ENCODE measurements at regions not wholly inside any gene's neighbourhood (a gene's known extent, or its start where the extent isn't known, plus 50 kb on each side); places are given as distances from the start of the nearest gene placed in this dataset.
"Not testable (repeated sequence)": the region's sequence is repeated elsewhere in the genome, so short reads cannot be mapped to it uniquely, and the experiment has no call there.

DNA sequence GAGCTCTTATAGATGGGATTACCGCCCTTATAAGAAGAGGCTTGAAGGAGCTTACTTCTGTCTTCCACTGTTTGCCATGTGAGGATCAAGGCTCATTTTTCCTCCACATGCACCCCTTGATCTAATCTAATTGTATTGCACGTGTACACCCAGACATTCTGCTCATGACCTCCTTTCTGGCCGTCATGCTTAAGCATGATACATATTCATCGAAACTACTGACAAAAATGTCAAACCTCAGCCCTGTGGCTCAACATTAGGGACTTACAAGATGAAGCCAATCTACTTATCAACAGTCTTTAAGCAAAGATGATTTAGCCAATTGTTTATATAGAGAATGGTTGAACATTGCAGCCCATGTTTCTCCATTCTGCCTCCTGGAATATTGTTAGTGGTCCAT, 127.6 kb downstream of the XCL2 start:
- no peak for DNase-seq

DNA sequence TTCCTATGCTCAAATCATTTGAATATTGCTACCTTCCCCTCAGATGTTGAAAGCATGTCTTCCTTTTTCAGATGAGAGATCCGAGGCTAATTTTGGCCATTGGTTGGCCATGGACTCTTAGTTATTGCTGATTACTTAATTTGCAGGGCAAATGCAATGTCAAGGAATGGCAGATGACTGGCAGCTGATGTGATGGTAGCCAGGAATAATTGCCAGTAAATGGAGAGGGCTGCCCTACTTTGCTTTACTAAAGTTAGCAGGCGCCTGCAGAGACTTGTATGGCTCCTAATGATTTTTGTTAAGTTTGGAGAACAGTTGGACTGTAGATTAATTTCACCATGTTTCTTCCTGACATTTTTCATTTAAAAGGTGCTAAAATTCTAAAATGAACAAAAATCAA, 128.9 kb downstream of the XCL2 start:
- no peak for DNase-seq

DNA sequence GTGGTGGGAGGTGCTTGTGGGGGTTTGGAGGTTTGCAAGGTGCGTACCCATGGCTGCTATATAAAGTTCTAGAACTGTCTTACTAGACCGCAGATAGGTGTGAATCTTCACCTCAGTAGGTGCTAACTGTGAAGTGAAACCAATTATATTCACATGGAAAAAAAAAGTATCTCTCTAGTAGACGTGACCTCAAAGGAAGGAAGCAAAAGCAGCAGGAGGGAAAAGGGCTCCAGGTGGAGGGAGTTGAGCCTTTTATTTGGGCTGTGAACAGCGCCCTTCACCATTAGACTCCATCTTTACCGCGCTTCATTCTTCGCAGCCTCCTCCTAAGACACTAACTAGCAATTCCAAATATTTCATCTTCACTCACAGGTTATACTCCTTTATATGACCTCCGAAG, 129.8 kb downstream of the TBX19 start:
- no peak for DNase-seq

DNA sequence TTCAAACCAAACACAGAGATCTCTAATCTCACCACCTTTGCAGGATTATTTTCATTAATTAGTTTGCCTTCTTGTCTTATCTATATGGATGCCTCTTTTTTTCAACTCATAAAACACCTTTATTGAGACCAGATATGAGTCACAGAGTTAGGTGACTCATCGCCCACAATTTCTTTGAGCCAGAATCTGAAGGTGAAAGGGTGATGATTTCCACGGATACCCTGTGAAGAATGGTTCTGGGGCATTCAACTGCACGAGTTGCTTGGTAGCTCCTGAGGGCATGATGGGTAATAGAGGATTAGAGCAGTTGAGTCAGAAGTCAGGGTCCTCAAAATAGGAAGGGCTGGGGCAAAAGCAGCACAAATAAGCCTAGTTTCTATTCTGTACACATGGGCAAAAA, 128.2 kb downstream of the TBX19 start:
- DNase-seq, result peak; percentile 65

DNA sequence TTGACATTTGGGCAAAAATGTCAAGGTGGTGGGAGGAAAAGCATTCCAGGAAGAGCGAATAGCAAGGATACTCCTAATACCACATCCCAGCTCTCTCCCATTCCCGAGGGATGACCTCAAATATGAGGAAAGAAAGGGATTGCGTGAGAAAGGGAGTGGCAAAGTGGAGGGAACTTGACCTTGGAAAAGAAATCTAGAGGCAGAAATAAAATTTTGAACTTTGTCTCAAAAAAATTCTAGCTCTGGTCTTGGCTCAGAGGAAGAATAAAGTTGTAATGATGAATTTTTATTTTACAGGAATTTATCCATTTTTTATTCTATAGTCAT, 127.8 kb downstream of the TBX19 start:
- DNase-seq, result no peak

DNA sequence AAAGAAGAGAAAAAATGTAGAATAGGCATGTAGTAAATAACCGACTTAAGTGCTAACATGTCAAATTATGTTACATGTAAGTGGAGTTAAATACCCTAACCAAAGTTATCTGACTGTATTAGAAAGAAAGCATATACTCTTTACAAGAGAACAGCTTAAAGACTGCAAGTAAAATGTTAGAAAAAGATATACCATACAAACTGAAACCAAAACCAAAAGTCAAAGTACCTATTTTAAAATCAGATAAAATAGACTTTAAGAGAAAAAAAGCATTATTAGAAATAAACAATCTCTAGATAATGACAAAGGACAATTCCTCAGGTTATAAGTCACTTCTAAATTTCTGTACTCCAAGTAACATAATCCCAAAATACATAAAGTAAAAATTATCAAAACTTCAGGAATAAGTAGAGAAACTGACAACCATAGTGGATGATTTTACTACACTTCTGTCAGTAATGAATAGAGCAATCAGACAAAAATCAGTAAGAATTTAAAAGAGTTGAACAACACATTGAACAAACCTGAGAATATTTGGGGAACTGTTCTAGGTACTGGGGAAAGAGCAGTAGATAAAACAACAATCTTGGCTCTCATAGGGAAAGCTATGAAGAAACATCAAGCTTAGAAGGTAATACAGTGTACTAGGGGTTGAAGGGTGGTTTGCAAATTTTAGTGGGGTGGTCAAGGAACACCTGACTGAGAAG, 127.3 kb downstream of the TBX19 start:
- no peak for DNase-seq

DNA sequence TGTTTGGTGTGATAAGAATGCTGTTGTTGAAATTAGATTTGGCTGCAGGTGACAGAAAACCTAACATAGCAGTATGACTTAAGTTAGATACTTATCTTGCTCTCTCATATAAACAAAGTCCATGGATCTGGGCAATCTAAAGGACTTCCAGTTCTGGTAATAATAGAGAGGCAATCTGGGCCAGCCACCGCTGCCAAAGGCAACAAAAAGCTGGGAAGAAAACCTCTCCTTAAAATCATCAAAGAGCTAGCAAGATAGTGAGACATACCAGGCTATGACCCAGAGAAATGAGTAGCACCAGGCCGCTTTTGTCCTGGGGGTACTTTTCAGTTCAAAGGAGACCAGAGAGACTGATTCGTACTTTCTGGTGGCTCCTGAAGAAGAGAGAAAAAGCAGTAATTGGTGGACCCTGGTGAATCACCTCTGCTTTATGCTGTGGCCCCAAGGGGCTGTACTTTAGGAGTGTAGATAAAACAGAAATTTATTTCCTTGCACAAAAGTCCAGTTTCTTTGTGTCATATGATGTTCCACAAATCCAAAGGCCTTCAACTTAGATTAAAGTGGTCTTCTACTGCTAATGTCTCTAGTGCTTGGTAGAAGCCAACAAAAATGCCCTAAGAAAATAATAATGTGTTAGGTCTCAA, 125.4 kb downstream of the TBX19 start:
- DNase-seq, result no peak

DNA sequence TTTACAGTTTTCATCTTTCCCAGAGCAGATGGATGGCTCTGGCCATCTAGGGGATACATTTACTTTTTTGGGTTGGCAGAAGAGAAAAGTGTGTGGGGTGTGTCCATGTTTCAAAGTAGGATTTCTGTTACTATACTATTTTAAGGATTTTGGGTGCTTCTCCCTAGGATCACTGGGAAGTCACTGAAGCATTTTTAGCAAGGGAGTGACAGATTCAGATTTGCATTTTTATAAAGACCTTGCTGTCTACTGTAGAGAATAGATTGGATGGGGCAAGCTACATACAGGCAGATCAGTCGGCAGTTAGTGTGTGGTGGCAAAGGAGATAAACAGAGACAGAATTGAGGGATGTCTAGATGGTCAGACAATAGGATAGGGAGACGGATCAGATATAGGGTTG, 122.5 kb downstream of the TBX19 start:
- DNase-seq, result no peak

DNA sequence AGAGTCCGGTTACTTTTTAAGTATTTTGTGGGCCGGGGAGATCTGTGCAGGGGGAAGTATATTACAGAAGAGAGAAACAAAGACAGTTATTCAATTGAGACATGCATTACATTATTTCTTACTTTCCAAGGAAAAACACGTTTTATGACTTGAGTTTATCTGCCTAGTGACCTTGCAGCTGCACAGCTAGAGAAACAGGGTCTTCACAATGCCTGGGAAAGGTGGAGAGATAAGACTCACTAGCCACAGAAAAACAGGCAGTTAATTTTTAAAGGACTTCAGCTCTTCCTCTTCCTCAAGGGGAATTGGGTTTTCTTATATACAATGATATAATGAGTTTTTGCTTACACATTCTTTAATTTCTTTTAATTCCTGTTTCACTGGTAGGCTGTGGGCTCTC, 121.8 kb downstream of the TBX19 start:
- not testable (repeated sequence) for DNase-seq

DNA sequence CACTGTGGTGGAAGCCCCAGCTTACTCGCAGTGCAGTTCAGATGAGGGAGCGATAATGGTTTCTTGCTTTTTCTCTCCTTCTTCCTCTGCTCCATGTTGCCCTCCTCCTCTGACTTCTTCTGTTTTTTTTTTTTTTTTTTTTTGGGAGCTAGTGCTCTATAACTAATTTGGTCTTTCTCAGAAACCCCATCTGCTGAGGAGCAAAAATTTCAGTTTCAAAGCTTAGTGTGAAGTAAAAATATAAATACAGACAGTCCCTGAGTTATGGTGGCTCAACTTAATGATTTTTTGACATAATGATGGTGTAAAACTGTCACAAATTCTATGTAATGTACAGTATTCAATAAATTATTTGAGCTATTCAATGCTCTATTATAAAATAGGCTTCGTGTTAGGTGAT, 120.7 kb downstream of the TBX19 start:
- no peak for DNase-seq

DNA sequence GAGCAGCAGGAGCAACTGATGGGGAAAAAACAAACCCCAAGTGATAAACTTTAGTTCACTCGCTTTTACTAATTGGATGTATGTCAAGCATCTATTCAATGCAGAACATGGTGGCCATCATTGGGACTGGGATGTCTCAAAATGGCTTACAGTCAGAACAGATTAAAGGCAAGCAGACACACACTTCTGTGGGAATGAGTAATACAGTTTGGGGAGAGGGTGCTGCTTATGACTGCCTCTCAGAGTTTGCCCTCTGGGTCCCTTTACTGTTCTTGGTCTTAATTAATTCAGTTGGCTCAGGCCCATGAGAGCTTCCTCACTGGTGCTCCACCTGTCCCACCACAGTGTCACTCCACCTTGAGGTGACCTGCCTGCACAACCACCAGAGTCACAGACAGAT, 119.5 kb downstream of the TBX19 start:
- DNase-seq, result no peak

DNA sequence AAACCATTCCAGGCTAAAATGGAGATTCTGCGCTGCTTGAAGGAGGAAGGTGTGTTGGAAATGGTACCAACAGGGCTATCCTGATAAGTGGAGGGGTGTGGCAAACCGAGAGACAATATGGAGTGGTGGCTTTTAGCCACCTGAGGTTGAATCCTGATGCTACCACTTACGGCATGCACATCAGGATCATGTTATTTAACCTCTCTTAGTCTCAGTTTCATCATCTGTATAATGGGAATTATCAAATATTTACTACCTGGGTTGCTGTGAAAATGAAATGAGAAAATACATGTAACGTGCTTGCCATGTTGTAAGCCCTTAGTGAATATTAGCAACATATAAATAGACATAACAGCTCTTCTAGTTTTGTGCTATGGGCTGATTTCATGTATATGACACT, 117.1 kb downstream of the TBX19 start:
- no peak for DNase-seq

DNA sequence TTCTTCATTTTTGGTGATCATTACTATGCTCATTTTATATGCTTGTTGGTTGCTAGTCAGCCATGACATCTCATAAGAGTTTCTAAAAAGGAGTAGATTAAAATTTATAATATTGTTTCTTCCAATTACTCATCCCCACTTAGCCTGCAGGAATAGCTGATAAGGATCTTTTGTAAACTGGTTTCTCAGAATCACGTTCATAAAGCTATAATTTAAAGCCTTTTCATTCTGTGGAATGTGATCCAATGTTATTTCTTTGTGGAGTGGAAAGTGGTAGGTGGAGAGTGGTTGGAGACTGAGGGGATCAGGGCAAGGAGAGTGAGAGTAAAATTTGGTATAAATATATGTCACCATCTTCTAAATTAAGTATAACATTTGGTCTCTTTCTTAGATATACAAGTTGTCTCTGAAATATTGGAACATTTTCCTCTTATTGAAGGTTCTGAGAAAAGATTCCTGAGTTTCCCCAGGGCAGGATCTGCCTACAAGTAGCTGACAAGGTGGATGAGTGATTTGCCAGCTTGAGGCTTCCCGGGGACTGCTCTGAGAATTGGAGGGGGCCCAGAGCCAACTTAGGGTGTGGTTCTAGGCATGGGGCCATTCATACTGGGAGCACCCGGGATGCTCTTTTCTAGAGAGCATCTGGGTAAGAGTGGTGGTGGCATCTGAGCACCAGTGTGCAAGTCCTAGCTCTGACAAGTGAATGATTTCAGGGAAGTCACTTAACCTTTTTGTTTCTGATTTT, 116.4 kb downstream of the TBX19 start:
- no peak for DNase-seq

DNA sequence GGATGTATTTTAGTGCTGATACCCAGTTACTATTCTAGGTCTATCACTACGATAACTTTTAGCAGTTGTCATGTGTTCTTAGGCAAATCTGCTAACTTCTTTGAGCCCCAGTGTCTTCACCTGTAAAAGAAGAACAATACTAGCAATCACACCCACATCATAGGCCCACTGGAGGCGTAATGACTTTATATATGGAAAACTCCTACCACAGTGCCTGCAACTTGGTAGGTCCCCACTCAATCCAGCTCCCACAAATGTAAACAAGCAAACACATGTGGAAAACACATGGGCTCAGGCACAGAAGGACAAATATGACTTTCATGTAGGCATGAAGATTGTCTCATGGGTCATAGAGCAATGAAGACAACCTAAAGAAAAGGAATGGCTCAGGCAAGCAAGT, 115.8 kb downstream of the TBX19 start:
- DNase-seq, result no peak

DNA sequence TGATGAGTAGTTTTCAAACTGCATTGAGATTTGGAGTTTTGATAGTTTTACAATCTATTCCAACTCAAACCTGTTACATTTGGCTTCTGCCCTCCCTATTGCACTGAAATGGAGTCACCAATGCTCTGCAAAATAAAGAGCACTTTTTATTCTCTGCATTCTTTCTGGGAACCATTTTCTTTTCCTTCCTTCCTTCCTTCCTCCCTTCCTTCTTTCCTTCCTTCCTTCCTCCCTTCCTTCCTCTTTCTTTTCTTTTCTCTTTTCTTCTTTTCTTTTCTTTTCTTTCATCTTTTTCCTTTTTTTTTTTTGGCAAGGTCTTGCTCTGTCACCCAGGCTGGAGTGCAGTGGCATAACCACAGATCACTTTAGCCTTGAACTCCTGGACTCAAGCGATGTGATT, 114.2 kb downstream of the TBX19 start:
- DNase-seq, result no peak

DNA sequence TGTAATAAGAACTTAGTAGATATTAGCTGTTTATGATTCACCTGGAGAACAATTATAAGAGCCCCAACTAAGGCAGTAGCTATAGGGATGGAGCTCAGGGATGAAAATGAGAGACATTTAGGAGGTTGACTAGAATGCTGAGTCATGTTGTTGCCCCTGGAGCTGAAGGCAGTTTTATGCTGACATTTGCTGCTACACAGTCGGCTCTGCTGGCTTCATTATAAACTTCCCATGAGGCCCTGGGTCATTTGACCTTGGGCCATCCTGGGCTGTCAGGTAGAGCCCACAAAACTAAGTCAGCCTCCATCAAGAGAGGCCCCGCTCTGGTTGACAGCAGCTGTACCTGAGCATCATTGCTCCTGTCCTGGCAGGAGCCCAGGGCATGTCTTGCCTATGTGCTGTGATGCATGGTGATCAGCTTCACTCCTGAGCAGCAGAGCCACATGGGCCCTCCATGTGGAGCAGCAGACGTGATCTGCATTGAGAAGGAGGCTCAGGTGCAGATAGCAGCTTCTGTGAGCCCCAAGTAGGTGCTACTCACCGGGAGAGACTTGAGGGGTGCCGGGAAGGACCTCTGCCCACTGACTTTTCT, 112.4 kb downstream of the TBX19 start:
- no peak for DNase-seq

DNA sequence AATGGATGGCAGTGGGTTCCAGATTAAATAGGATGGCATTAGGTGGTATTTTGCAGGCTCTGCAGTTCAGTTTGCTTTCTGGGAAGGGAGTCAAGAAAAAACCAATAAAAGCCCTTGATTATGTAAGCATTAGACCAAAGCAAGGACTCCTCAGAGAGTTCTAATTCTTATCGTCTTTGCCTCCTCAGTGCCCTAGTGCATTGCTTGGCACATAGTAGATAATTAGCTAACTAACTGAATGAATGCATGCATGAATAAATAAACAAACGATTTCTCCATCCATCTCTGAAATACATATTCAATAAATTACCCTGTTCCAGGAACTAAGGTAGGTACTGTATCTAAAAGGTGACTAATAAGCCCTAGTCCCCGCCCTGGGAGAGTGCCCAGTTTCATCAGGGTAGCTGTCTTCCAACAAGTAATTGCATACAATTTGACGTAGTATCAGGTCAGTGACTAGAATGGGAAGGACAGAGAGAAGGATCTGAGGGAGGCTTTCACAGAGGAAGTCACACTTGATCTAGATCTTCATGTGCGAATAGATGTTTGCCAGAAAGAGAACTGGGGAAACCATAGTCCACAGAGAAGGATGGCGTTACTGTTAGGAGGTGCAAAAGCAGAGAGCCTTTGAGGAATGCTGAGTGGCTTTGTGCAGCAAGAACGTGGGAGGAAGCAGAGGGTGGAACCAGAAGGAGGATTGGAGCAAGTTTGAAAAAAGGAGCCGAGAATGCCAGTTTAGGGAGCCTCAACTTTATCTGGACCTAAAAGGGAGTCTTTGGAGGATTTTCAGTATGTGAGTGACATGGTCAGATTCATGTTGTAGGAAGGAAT, 111.4 kb downstream of the TBX19 start:
- DNase-seq, result no peak

DNA sequence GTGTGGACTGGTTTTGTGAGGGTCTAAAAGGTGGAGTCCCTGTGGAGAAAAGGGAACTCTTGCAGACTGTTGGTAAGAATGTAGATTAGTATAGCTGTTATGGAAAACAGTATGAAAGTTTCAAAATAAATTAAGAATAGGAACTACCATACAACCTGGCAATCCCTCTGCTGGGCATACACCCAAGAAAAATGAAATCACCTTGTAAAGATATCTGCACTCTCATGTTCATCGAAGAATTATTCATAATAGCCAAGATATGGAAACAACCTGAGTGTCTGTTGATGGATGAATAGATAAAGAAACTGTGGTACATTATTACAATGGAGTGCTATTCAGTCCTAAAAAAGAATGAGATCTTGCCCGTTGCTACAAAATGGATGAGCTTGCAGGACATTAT, 109.6 kb downstream of the TBX19 start:
- no peak for DNase-seq

DNA sequence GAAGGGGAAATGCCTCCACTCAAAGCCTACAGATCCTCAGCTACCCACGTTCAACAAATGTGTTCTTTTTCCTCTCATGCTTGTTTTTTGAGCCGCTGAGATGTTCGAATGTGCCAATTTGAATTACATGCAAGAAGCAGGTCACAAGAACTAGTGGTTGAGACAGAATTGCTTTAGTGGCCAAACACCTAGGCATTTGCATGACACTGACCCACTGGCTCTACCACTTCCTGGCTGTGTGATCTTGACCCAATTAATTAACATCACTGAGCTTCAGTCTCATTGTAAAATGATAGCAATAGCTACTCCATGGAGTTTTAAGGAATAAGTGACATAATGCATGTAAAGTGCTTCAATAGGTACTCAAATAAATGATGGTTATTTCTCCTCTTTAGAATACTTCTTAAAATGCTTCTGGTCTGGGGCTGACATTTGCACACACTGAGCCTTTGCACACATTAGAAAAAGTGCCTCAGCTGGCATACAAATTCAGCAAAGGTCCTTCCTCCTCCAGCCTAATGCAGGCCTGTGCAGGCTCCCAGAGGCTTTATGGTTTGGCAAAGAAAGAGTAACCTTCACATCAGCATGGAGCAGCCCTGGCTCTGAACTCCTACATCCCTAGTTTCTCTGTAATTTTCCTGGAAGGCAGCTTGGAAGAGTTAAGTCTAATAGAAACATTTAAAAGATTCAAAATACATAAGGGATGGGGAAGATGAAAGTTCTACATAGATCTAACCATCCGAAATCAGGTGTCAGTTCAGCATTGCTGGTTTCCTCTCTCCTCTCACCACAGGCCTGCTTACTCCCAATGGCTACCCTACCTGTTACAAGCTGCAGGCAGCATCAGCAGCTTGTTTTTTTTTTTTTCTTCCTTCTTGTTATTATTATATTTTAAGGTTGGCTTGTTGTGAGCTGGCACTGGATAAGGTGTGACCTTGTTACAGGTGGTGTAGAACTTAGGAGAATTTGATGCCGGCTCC, 107.4 kb downstream of the TBX19 start:
- DNase-seq, result no peak

DNA sequence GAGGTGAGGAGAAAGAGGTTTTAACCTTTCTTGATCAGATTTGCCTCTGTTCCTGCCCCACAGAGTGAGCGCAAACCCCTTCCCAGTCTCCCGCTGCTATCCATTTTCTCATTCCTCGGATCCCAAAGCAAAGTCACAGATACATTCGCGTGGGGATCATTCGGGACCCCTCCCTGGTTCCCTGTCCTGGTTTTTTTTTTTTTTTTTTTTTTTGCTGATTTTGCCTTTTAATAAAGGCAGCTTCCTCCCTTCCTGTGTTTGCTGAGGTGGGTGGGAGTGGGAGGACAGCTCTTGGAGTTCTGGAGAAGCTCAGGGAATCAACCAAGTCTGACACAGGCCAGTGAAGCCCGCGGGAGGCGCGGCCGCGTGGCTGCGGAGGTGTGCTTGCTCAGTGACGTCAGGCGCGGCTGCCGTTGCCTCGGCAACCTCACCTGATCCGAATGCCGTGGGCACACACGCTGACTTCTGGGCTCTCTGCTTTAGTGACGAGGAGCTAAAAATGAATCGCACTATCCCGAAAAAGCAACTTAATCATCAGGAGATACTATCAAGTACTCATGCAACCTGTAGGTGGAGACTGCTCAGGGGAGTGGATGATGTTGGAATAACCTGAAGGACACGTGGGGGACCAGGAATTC, 106.4 kb downstream of the TBX19 start:
- peak; percentile 76 for DNase-seq

DNA sequence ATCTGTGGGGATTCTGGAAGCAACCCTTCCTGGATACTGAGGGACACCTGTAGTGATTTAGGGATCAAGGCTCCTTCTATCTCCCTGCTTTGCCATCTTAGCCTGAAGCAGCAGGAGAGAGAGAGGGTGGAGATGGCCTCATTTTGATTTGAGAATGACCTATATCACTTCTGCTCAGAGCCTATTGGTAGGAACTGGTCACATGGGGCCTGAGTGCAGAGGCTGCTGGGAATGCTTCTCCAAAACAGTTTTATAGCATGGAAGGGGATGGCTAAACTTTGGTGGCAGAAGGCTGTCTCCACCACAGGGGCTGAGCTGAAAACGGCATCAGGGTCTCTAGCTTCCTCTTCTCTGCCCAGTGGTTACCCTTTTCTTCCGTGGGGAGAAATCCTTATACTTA, 105.8 kb downstream of the TBX19 start:
- no peak for DNase-seq

Data from activated naive CD4-positive, alpha-beta T cell treated with anti-CD3 and anti-CD28 coated beads, Interleukin-2, amount 50 U/mL, for 16 hours (primary cell).